ENCODE measurements at regions not wholly inside any gene's neighbourhood (a gene's known extent, or its start where the extent isn't known, plus 50 kb on each side); places are given as distances from the start of the nearest gene placed in this dataset.

DNA sequence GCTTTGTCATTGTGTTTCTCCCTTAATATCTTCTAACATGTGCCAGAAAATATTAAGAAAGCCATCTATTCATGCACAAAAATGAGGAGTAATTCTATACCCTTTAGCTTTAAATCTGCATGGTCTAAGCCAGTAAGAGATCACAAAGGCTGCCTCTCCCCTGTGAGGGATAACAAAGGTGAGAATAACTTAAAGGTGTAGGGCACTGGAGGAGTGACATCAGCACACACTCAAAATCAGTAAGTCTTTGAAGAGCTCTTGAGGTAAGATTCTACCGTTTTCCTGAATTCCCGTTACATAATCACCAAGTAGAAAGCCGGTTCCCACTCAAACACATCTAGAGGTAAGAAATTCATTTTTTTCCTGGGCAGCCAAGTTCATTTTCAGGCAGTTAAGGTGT lies 123.9 kb upstream of the SULT1C3 start:
- no peak overlapping the region for H3K4me3 ChIP-seq (ENCODE audit: low read depth, low read length)
- no peak for TF ChIP-seq CTCF (IDR thresholded peaks at IDR 0.05; ENCODE audit: low read depth, low read length)

GRCh38 chr2:108118996-108119395 lies 120.8 kb upstream of the SULT1C3 start:
- H3K4me3 ChIP-seq (ENCODE audit: low read depth, low read length) = no peak overlapping the region
- TF ChIP-seq CTCF (IDR thresholded peaks at IDR 0.05; ENCODE audit: low read depth, low read length) = no peak

GRCh38 chr2:108119492-108119891 lies 120.3 kb upstream of the SULT1C3 start:
- H3K4me3 ChIP-seq (ENCODE audit: low read depth, low read length) = no peak overlapping the region
- TF ChIP-seq CTCF (IDR thresholded peaks at IDR 0.05; ENCODE audit: low read depth, low read length) = no peak

DNA sequence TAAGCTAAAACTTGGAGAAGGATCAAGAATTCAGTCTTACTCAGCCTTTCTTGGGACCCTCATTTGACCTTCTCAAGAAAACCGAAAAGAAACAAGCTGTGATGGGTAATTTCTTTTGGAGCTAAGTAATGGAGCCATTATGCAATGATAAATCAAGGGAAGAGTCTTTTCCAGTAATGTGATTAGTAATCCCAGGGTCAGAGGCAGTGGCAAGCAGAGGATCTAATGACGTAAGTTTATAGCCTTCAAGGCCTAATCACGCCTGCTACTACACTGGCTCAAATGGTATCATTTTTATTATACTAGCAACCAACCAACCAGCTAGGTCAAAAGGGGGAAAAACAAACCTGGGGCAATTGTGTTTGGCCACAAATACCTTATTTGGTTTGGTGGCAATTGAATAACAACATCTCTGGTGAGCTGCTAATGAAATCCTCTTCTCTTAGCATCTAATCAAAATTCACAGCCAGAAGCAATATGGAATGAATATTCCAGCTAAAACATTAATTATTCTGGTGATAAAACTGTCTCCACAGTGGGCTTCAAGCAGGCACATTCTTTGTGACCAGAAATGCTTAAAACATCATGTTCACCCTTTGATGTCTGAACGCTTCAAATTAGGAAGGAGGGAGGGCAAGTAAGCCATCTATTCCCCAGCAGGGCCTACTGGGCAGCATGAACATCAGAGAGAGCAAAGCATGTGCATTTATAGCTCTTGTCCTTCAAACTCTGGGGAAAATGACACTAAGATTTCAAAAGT lies 114.9 kb upstream of the SULT1C3 start:
- no peak overlapping the region for H3K4me3 ChIP-seq (ENCODE audit: low read depth, low read length)
- TF ChIP-seq CTCF (IDR thresholded peaks at IDR 0.05; ENCODE audit: low read depth, low read length) = no peak

GRCh38 chr2:108125581-108125980 lies 114.2 kb upstream of the SULT1C3 start:
- TF ChIP-seq CTCF (IDR thresholded peaks at IDR 0.05; ENCODE audit: low read depth, low read length) = no peak
- no peak overlapping the region for H3K4me3 ChIP-seq (ENCODE audit: low read depth, low read length)

GRCh38 chr2:108128249-108128648 lies 111.5 kb upstream of the SULT1C3 start:
- no peak for TF ChIP-seq CTCF (IDR thresholded peaks at IDR 0.05; ENCODE audit: low read depth, low read length)
- H3K4me3 ChIP-seq (ENCODE audit: low read depth, low read length) = no peak overlapping the region

DNA sequence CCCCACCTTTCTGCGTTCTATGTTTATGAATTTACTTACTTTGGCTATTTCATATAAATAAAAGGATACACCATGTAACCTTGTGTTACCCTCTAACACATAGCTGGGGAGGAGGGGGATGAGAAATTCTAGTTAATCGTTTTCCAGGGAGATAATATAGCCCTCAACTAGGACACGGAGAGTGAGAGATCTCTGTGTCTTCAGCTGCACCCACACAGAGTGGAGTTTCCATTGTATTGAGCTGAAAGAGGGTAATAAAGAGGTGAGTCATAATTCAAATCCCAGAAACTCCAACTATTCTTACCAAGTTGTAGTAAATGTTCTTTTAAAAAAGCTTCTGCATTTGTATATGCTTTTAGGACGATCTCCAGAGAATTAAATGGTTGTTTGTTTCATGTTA lies 110.1 kb upstream of the SULT1C3 start:
- TF ChIP-seq CTCF (IDR thresholded peaks at IDR 0.05; ENCODE audit: low read depth, low read length) = no peak
- H3K4me3 ChIP-seq (ENCODE audit: low read depth, low read length) = no peak overlapping the region
